ENCODE measurements at regions not wholly inside any gene's neighbourhood (a gene's known extent, or its start where the extent isn't known, plus 50 kb on each side); places are given as distances from the start of the nearest gene placed in this dataset.
A peak's percentile ranks its signal among the peaks of the same experiment; 100 is the strongest.

- Histone ChIP-seq H3K14ac (ENCODE audit: low read length) (no peak overlapping the region), H3K27me3 (ENCODE audit: control insufficient read depth in 3 of 3, insufficient read depth in 3 of 3, low read depth in 1 of 3, low read length in 3 of 3) (no peaks in the 10 kb centered on the region), H2BK5ac (ENCODE audit: low read length) (no peak overlapping the region), H2AFZ (ENCODE audit: low read length) (no peak overlapping the region), H2BK12ac (ENCODE audit: low read length) (no peak overlapping the region), H3K9ac (ENCODE audit: low read depth, low read length, poor library complexity) (no peak overlapping the region), H4K91ac (ENCODE audit: low read depth, low read length, poor library complexity) (no peak overlapping the region), H2BK120ac (ENCODE audit: low read depth, low read length) (no peak overlapping the region), H3K27ac (replicated peaks; ENCODE audit: low read length) (no peak overlapping the region), H3K9me3 (replicated peaks in 1 of 2; ENCODE audit: control insufficient read depth in 2 of 2, insufficient read depth in 1 of 2, low read depth in 1 of 2, low read length in 2 of 2) (peaks cover 0 to 2% of the 10 kb centered on the region in 2 donors), H3K4me2 (ENCODE audit: insufficient read depth, low read length, poor library complexity, severe bottlenecking) (no peak overlapping the region), H3K79me1 (ENCODE audit: low read depth, low read length) (no peaks in the 10 kb centered on the region), H3K36me3 (replicated peaks in 1 of 2; ENCODE audit: control insufficient read depth in 2 of 2, insufficient read depth in 2 of 2, low read length in 2 of 2) (peaks cover 0 to 2% of the 10 kb centered on the region in 2 donors), H3K18ac (ENCODE audit: low read length) (no peak overlapping the region), H3K4ac (ENCODE audit: low read length) (no peak overlapping the region), H3K4me3 (ENCODE audit: low read length in 2 of 2) (no peak overlapping the region), H2BK15ac (ENCODE audit: low read length) (no peak overlapping the region), H3K23ac (ENCODE audit: low read depth, low read length, poor library complexity) (no peak overlapping the region), H2AK5ac (ENCODE audit: low read depth, low read length) (no peak overlapping the region), H4K8ac (ENCODE audit: low read depth, low read length) (no peak overlapping the region), H3K4me1 (ENCODE audit: control insufficient read depth in 2 of 2, insufficient read depth in 1 of 2, low read depth in 1 of 2, low read length in 2 of 2) (peaks cover 0 to 4% of the 10 kb centered on the region in 2 donors)
- DNase-seq (ENCODE audit: low spot score) = no peak
- no CpG with 5 or more reads among the region's 5 CpGs for WGBS, 2 donors (ENCODE audit: extremely low coverage in 2 of 2, insufficient read length in 2 of 2, insufficient replicate concordance in 1 of 2)
Measured at GRCh38 chr20:11364736-11365135, 553.0 kb upstream of the BTBD3 start.

GRCh38 chr20:11366660-11367059 lies 551.0 kb upstream of the BTBD3 start:
- H3K14ac ChIP-seq (ENCODE audit: low read length) = no peak overlapping the region

GRCh38 chr20:11368499-11368898 lies 549.2 kb upstream of the BTBD3 start:
- H3K27me3 ChIP-seq (ENCODE audit: control insufficient read depth in 3 of 3, insufficient read depth in 3 of 3, low read depth in 1 of 3, low read length in 3 of 3) = no peaks in the 10 kb centered on the region
- no peak overlapping the region for H2BK12ac ChIP-seq (ENCODE audit: low read length)
- no peak overlapping the region for H3K4me2 ChIP-seq (ENCODE audit: insufficient read depth, low read length, poor library complexity, severe bottlenecking)
- no peak overlapping the region for H3K23ac ChIP-seq (ENCODE audit: low read depth, low read length, poor library complexity)
- H3K4ac ChIP-seq (ENCODE audit: low read length) = no peak overlapping the region
- H4K91ac ChIP-seq (ENCODE audit: low read depth, low read length, poor library complexity) = no peak overlapping the region
- no peak for DNase-seq (ENCODE audit: low spot score)
- H2AFZ ChIP-seq (ENCODE audit: low read length) = no peak overlapping the region
- peak overlapping the region; percentile 33 for H3K18ac ChIP-seq (ENCODE audit: low read length)
- no peak overlapping the region for H2BK120ac ChIP-seq (ENCODE audit: low read depth, low read length)
- no peak overlapping the region for H4K8ac ChIP-seq (ENCODE audit: low read depth, low read length)
- H3K4me3 ChIP-seq (ENCODE audit: low read length in 2 of 2) = peak overlapping the region in 1 of 2 donors; percentile 68
- peaks cover 0 to 2% of the 10 kb centered on the region in 2 donors for H3K9me3 ChIP-seq (replicated peaks in 1 of 2; ENCODE audit: control insufficient read depth in 2 of 2, insufficient read depth in 1 of 2, low read depth in 1 of 2, low read length in 2 of 2)
- H2BK15ac ChIP-seq (ENCODE audit: low read length) = no peak overlapping the region
- no peak overlapping the region for H2AK5ac ChIP-seq (ENCODE audit: low read depth, low read length)
- peaks cover 5 to 7% of the 10 kb centered on the region in 2 donors for H3K4me1 ChIP-seq (ENCODE audit: control insufficient read depth in 2 of 2, insufficient read depth in 1 of 2, low read depth in 1 of 2, low read length in 2 of 2)
- H3K79me1 ChIP-seq (ENCODE audit: low read depth, low read length) = no peaks in the 10 kb centered on the region
- H3K36me3 ChIP-seq (replicated peaks in 1 of 2; ENCODE audit: control insufficient read depth in 2 of 2, insufficient read depth in 2 of 2, low read length in 2 of 2) = peaks cover 0 to 2% of the 10 kb centered on the region in 2 donors
- no peak overlapping the region for H2BK5ac ChIP-seq (ENCODE audit: low read length)
- peak overlapping the region; percentile 28 for H3K14ac ChIP-seq (ENCODE audit: low read length)
- H3K27ac ChIP-seq (replicated peaks; ENCODE audit: low read length) = peak overlapping the region; percentile 16
- WGBS, 2 donors (ENCODE audit: extremely low coverage in 2 of 2, insufficient read length in 2 of 2, insufficient replicate concordance in 1 of 2) = no CpG with 5 or more reads among the region's 4 CpGs
- H3K9ac ChIP-seq (ENCODE audit: low read depth, low read length, poor library complexity) = peak overlapping the region; percentile 22

More at GRCh38 chr20:11366660-11367059, 551.0 kb upstream of the BTBD3 start:
- peaks cover 0 to 2% of the 10 kb centered on the region in 2 donors for H3K36me3 ChIP-seq (replicated peaks in 1 of 2; ENCODE audit: control insufficient read depth in 2 of 2, insufficient read depth in 2 of 2, low read length in 2 of 2)
- H3K9me3 ChIP-seq (replicated peaks in 1 of 2; ENCODE audit: control insufficient read depth in 2 of 2, insufficient read depth in 1 of 2, low read depth in 1 of 2, low read length in 2 of 2) = peaks cover 0 to 2% of the 10 kb centered on the region in 2 donors
- no peak overlapping the region for H3K4ac ChIP-seq (ENCODE audit: low read length)
- no peak overlapping the region for H3K23ac ChIP-seq (ENCODE audit: low read depth, low read length, poor library complexity)
- H3K4me1 ChIP-seq (ENCODE audit: control insufficient read depth in 2 of 2, insufficient read depth in 1 of 2, low read depth in 1 of 2, low read length in 2 of 2) = peaks cover 0 to 4% of the 10 kb centered on the region in 2 donors
- DNase-seq (ENCODE audit: low spot score) = no peak
- H2AFZ ChIP-seq (ENCODE audit: low read length) = no peak overlapping the region
- no peak overlapping the region for H4K8ac ChIP-seq (ENCODE audit: low read depth, low read length)
- no peak overlapping the region for H4K91ac ChIP-seq (ENCODE audit: low read depth, low read length, poor library complexity)
- H2BK5ac ChIP-seq (ENCODE audit: low read length) = no peak overlapping the region
- WGBS, 2 donors (ENCODE audit: extremely low coverage in 2 of 2, insufficient read length in 2 of 2, insufficient replicate concordance in 1 of 2) = no CpG with 5 or more reads among the region's 4 CpGs
- H3K4me2 ChIP-seq (ENCODE audit: insufficient read depth, low read length, poor library complexity, severe bottlenecking) = no peak overlapping the region
- H2BK15ac ChIP-seq (ENCODE audit: low read length) = no peak overlapping the region
- H2AK5ac ChIP-seq (ENCODE audit: low read depth, low read length) = no peak overlapping the region
- H3K4me3 ChIP-seq (ENCODE audit: low read length in 2 of 2) = no peak overlapping the region
- no peak overlapping the region for H3K9ac ChIP-seq (ENCODE audit: low read depth, low read length, poor library complexity)
- H2BK120ac ChIP-seq (ENCODE audit: low read depth, low read length) = no peak overlapping the region
- no peak overlapping the region for H3K18ac ChIP-seq (ENCODE audit: low read length)
- H3K79me1 ChIP-seq (ENCODE audit: low read depth, low read length) = no peaks in the 10 kb centered on the region
- no peak overlapping the region for H2BK12ac ChIP-seq (ENCODE audit: low read length)
- no peak overlapping the region for H3K27ac ChIP-seq (replicated peaks; ENCODE audit: low read length)
- H3K27me3 ChIP-seq (ENCODE audit: control insufficient read depth in 3 of 3, insufficient read depth in 3 of 3, low read depth in 1 of 3, low read length in 3 of 3) = no peaks in the 10 kb centered on the region

DNA sequence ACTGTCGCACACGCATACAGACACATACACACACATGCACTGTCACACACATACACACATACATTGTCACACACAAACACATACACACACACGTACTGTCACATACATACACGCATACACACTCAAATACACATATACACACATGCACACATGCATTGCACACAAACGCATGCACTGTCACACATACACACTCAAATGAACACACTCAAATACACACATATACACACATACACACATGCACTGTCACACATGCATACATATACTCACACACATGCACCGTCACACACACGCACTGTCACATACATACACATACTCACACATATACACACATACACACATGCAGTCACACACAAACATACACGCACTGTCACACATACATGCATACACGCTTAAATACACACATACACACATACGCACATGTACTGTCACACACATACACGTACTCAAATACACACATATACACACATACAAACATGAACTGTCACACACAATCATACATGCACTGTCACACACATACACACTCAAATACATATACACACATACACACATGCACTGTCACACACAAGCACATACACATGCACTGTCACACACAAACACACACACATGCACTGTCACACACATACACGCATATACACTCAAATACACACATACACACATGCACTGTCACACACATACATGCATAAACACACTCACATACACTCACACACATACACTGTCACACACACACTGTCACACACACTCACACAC lies 548.6 kb upstream of the BTBD3 start:
- DNase-seq (ENCODE audit: low spot score) = no peak
- H3K23ac ChIP-seq (ENCODE audit: low read depth, low read length, poor library complexity) = peak overlapping the region; percentile 1
- no CpG with 5 or more reads among the region's 12 CpGs for WGBS, 2 donors (ENCODE audit: extremely low coverage in 2 of 2, insufficient read length in 2 of 2, insufficient replicate concordance in 1 of 2)
- peak overlapping the region; percentile 77 for H4K8ac ChIP-seq (ENCODE audit: low read depth, low read length)
- no peak overlapping the region for H2AFZ ChIP-seq (ENCODE audit: low read length)
- no peaks in the 10 kb centered on the region for H3K27me3 ChIP-seq (ENCODE audit: control insufficient read depth in 3 of 3, insufficient read depth in 3 of 3, low read depth in 1 of 3, low read length in 3 of 3)
- no peak overlapping the region for H2BK120ac ChIP-seq (ENCODE audit: low read depth, low read length)
- peak overlapping the region; percentile 22 for H3K9ac ChIP-seq (ENCODE audit: low read depth, low read length, poor library complexity)
- no peaks in the 10 kb centered on the region for H3K79me1 ChIP-seq (ENCODE audit: low read depth, low read length)
- peaks cover 0 to 2% of the 10 kb centered on the region in 2 donors for H3K9me3 ChIP-seq (replicated peaks in 1 of 2; ENCODE audit: control insufficient read depth in 2 of 2, insufficient read depth in 1 of 2, low read depth in 1 of 2, low read length in 2 of 2)
- H2BK15ac ChIP-seq (ENCODE audit: low read length) = no peak overlapping the region
- peaks cover 0 to 2% of the 10 kb centered on the region in 2 donors for H3K36me3 ChIP-seq (replicated peaks in 1 of 2; ENCODE audit: control insufficient read depth in 2 of 2, insufficient read depth in 2 of 2, low read length in 2 of 2)
- H3K4ac ChIP-seq (ENCODE audit: low read length) = no peak overlapping the region
- H3K4me2 ChIP-seq (ENCODE audit: insufficient read depth, low read length, poor library complexity, severe bottlenecking) = no peak overlapping the region
- H3K18ac ChIP-seq (ENCODE audit: low read length) = peak overlapping the region; percentile 33
- H3K14ac ChIP-seq (ENCODE audit: low read length) = peak overlapping the region; percentile 28
- H2AK5ac ChIP-seq (ENCODE audit: low read depth, low read length) = no peak overlapping the region
- no peak overlapping the region for H4K91ac ChIP-seq (ENCODE audit: low read depth, low read length, poor library complexity)
- peak overlapping the region; percentile 16 for H3K27ac ChIP-seq (replicated peaks; ENCODE audit: low read length)
- H2BK5ac ChIP-seq (ENCODE audit: low read length) = no peak overlapping the region
- peaks cover 5 to 8% of the 10 kb centered on the region in 2 donors for H3K4me1 ChIP-seq (ENCODE audit: control insufficient read depth in 2 of 2, insufficient read depth in 1 of 2, low read depth in 1 of 2, low read length in 2 of 2)
- H3K4me3 ChIP-seq (ENCODE audit: low read length in 2 of 2) = peak overlapping the region in 1 of 2 donors; percentile 68
- H2BK12ac ChIP-seq (ENCODE audit: low read length) = peak overlapping the region; percentile 3

All from neuronal stem cell (in vitro differentiated cells).